NT2/D1 (cell line): ENCODE measurements at regions not wholly inside any gene's neighbourhood (a gene's known extent, or its start where the extent isn't known, plus 50 kb on each side); places are given as distances from the start of the nearest gene placed in this dataset.
"Not testable (repeated sequence)": the region's sequence is repeated elsewhere in the genome, so short reads cannot be mapped to it uniquely, and the experiment has no call there.

Source experiments
- SUZ12 ChIP-seq: IDR thresholded peaks from 2 replicates; pipeline ENCODE4 v1.6.1; 2011; ENCODE audit not compliant: insufficient read length, insufficient read depth; ENCODE audit errors: extremely low read depth
- YY1 ChIP-seq: IDR thresholded peaks from 2 replicates; pipeline ENCODE4 v1.6.1; 2011; ENCODE audit not compliant: insufficient read length, insufficient read depth
- ZNF274 ChIP-seq: IDR thresholded peaks from 2 replicates; pipeline ENCODE4 v1.6.1; 2011; ENCODE audit warnings: mild to moderate bottlenecking, low read depth, low read length

DNA sequence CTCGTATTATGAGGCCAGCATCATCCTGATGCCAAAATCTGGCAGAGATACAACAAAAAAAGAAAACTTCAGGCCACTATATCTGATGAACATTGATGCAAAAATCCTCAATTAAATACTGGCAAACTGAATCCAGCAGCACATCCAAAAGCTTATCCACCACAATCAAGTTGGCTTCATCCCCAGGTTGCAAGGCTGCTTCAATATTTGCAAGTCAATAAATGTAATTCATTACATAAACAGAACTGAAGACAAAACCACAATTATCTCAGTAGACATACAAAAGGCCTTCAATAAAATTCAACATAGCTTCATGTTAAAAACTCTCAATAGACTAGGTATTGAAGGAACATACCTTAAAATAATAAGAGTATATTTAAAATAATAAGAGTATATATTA is 815.3 kb upstream of the SLITRK1 start:
- TF ChIP-seq YY1, ZNF274, SUZ12: not testable (repeated sequence)
